H1 (cell line): ENCODE measurements at regions not wholly inside any gene's neighbourhood (a gene's known extent, or its start where the extent isn't known, plus 50 kb on each side); places are given as distances from the start of the nearest gene placed in this dataset.

Experiments used
- CTCF ChIA-PET: fragments of 300-600 bp; sonication (Branson Sonifier 250); formaldehyde crosslinking; loops from one replicate; lab custom pipeline; 2021; ENCODE audit not compliant: partially characterized antibody; lab: Charles Lee
- POLR2A ChIA-PET: fragments of 300-600 bp; sonication (Branson Sonifier 250); formaldehyde crosslinking; loops from one replicate; lab custom pipeline; 2021; ENCODE audit warnings: inconsistent platforms; ENCODE audit not compliant: partially characterized antibody; lab: Charles Lee
- DNase-seq, 2 experiments: peaks; one replicate each; pipeline versions ENCODE4 v3.0.0 to v3.0.0-alpha.2; 2010 to 2022; ENCODE audit warnings: low spot score in 2 of 2, low read depth in 1 of 2, mixed read lengths in 1 of 2
- FAIRE-seq: peaks from 2 replicates; lab custom pipeline; 2011; peaks lifted over from hg19 to GRCh38; lab: Jason Lieb, UNC
- H2AFZ ChIP-seq: 2 replicates; pipeline ENCODE4 v1.8.1; 2012; ENCODE audit warnings: low read length, inconsistent platforms
- H2AK5ac ChIP-seq: 2 replicates; pipeline ENCODE4 v1.6.1; 2013; ENCODE audit warnings: low read depth, low read length
- H2BK120ac ChIP-seq: replicated peaks from 2 replicates; pipeline ENCODE3; 2013; ENCODE audit warnings: low read depth, low read length, inconsistent platforms
- H2BK12ac ChIP-seq: 2 replicates; pipeline ENCODE4 v1.6.1; 2013; ENCODE audit warnings: low read depth, low read length
- H2BK15ac ChIP-seq: 2 replicates; pipeline ENCODE4 v1.6.1; 2013; ENCODE audit warnings: low read length
- H2BK20ac ChIP-seq: 2 replicates; pipeline ENCODE4 v1.6.1; 2013; ENCODE audit warnings: low read length
- H2BK5ac ChIP-seq: 2 replicates; pipeline ENCODE4 v1.6.1; 2013; ENCODE audit warnings: low read depth, low read length
- H3K14ac ChIP-seq: 2 replicates; pipeline ENCODE4 v1.6.1; 2013; ENCODE audit warnings: inconsistent platforms; ENCODE audit not compliant: insufficient read length
- H3K18ac ChIP-seq: 2 replicates; pipeline ENCODE4 v1.6.1; 2013; ENCODE audit warnings: low read length; ENCODE audit errors: extremely low read depth
- H3K23ac ChIP-seq: 2 replicates; pipeline ENCODE4 v1.6.1; 2013; ENCODE audit warnings: inconsistent platforms; ENCODE audit not compliant: insufficient read length
- H3K23me2 ChIP-seq: 2 replicates; pipeline ENCODE4 v1.6.1; 2013; ENCODE audit warnings: low read depth, low read length
- H3K27ac ChIP-seq: 2 replicates; pipeline ENCODE4 v1.6.1; 2011; ENCODE audit warnings: low read depth, low read length, inconsistent platforms
- H3K27me3 ChIP-seq, 4 experiments: replicated peaks in 1 of 4; 1 replicate in 1 of 4; 2 replicates in 3 of 4; pipeline versions ENCODE4 v1.6.1 to v1.8.1; 2011 to 2013; ENCODE audit warnings: low read length in 3 of 4, mild to moderate bottlenecking in 3 of 4, inconsistent platforms in 2 of 4, mixed read lengths in 2 of 4, moderate library complexity in 1 of 4; ENCODE audit not compliant: control insufficient read depth in 3 of 4, insufficient read depth in 3 of 4; ENCODE audit errors: extremely low read depth in 1 of 4
- H3K36me3 ChIP-seq, 4 experiments: 2 replicates each; pipeline versions ENCODE4 v1.6.1 to v1.8.1; 2011 to 2013; ENCODE audit warnings: mild to moderate bottlenecking in 4 of 4, low read length in 3 of 4, moderate library complexity in 2 of 4, control low read depth in 1 of 4, inconsistent platforms in 1 of 4; ENCODE audit not compliant: insufficient read depth in 4 of 4, control insufficient read depth in 2 of 4
- H3K4ac ChIP-seq: replicated peaks from 2 replicates; pipeline ENCODE3; 2013; ENCODE audit warnings: low read length, low read depth, mixed read lengths, inconsistent platforms; ENCODE audit not compliant: insufficient read length
- H3K4me1 ChIP-seq, 4 experiments: replicated peaks in 1 of 4; 1 replicate in 1 of 4; 2 replicates in 3 of 4; pipeline versions ENCODE4 v1.6.1 to v1.8.1; 2011 to 2013; ENCODE audit warnings: low read length in 3 of 4, inconsistent platforms in 2 of 4, mixed read lengths in 1 of 4; ENCODE audit not compliant: insufficient read depth in 4 of 4, control insufficient read depth in 3 of 4
- H3K4me2 ChIP-seq, 2 experiments: 2 replicates each; pipeline versions ENCODE4 v1.6.1 to v1.8.1; 2011 to 2013; ENCODE audit warnings: low read depth in 2 of 2, low read length in 2 of 2, control low read depth in 1 of 2, inconsistent platforms in 1 of 2, mild to moderate bottlenecking in 1 of 2; ENCODE audit not compliant: insufficient read depth in 1 of 2
- H3K4me3 ChIP-seq, 4 experiments: fragments of 200-600, 300-600 bp in 1 of 4; sonication (generic), shearing (Covaris generic), sonication (Bioruptor Twin) in 1 of 4; 2 replicates each; pipeline versions ENCODE4 v1.5.1 to v1.8.1; 2011 to 2016; ENCODE audit warnings: low read length in 4 of 4, low read depth in 3 of 4, control low read depth in 2 of 4, inconsistent platforms in 2 of 4, mild to moderate bottlenecking in 2 of 4, mixed read lengths in 1 of 4, moderate library complexity in 1 of 4; ENCODE audit not compliant: insufficient read depth in 2 of 4; ENCODE audit errors: extremely low read depth in 1 of 4
- H3K56ac ChIP-seq: replicated peaks from 2 replicates; pipeline ENCODE3; 2013; ENCODE audit warnings: low read depth, mild to moderate bottlenecking, mixed read lengths, low read length, inconsistent platforms; ENCODE audit not compliant: insufficient read length
- H3K79me1 ChIP-seq: 2 replicates; pipeline ENCODE4 v1.6.1; 2013; ENCODE audit warnings: low read depth, low read length, control low read depth
- H3K79me2 ChIP-seq, 2 experiments: 2 replicates each; pipeline versions ENCODE4 v1.6.1 to v1.8.1; 2012 to 2013; ENCODE audit warnings: low read length in 2 of 2, mild to moderate bottlenecking in 2 of 2, inconsistent platforms in 1 of 2; ENCODE audit not compliant: insufficient read depth in 2 of 2, control insufficient read depth in 1 of 2
- H3K9ac ChIP-seq, 4 experiments: replicated peaks in 1 of 4; 1 replicate in 1 of 4; 2 replicates in 3 of 4; pipeline versions ENCODE4 v1.6.1 to v1.8.1; 2011 to 2013; ENCODE audit warnings: low read depth in 3 of 4, low read length in 3 of 4, control low read depth in 2 of 4, mild to moderate bottlenecking in 2 of 4, moderate library complexity in 2 of 4, inconsistent platforms in 1 of 4; ENCODE audit errors: extremely low read depth in 1 of 4
- H3K9me3 ChIP-seq, 2 experiments: 2 replicates each; pipeline versions ENCODE4 v1.6.1 to v1.8.1; 2012 to 2013; ENCODE audit warnings: mild to moderate bottlenecking in 2 of 2, moderate library complexity in 2 of 2, control low read depth in 1 of 2, inconsistent platforms in 1 of 2, low read depth in 1 of 2, low read length in 1 of 2, mixed read lengths in 1 of 2; ENCODE audit not compliant: insufficient read depth in 2 of 2
- H4K20me1 ChIP-seq, 2 experiments: replicated peaks in 1 of 2; 2 replicates each; pipeline versions ENCODE3 to v1.8.1; 2011 to 2013; ENCODE audit warnings: inconsistent platforms in 2 of 2, low read length in 2 of 2, mild to moderate bottlenecking in 1 of 2; ENCODE audit not compliant: insufficient read depth in 2 of 2, control insufficient read depth in 1 of 2
- H4K5ac ChIP-seq: 2 replicates; pipeline ENCODE4 v1.6.1; 2013; ENCODE audit warnings: low read length, low read depth, mixed read lengths, inconsistent platforms; ENCODE audit not compliant: insufficient read length
- H4K8ac ChIP-seq: 2 replicates; pipeline ENCODE4 v1.8.0; 2013; ENCODE audit warnings: mild to moderate bottlenecking, moderate library complexity, low read length, inconsistent platforms; ENCODE audit not compliant: insufficient read depth; ENCODE audit errors: extremely low read depth
- H4K91ac ChIP-seq: replicated peaks from 2 replicates; pipeline ENCODE3; 2013; ENCODE audit warnings: low read length, mixed read lengths, inconsistent platforms; ENCODE audit not compliant: insufficient read length
- ASH2L ChIP-seq: fragments of 200-600, 300-600 bp; sonication (generic); IDR thresholded peaks from one replicate; pipeline ENCODE4 v1.7.1; 2017; ENCODE audit warnings: low read length
- BRCA1 ChIP-seq: IDR thresholded peaks from 2 replicates; pipeline ENCODE4 v1.6.1; 2012; ENCODE audit warnings: low read depth, low read length, improper control_type of control experiment
- EP300 ChIP-seq, 2 experiments: IDR thresholded peaks; 1 replicate in 1 of 2; 2 replicates in 1 of 2; pipeline ENCODE4 v1.6.1; 2011 to 2012; ENCODE audit warnings: low read depth in 2 of 2, low read length in 2 of 2, mild to moderate bottlenecking in 2 of 2, borderline replicate concordance in 1 of 2, inconsistent platforms in 1 of 2, moderate library complexity in 1 of 2
- GABPA ChIP-seq: IDR thresholded peaks from 2 replicates; pipeline ENCODE4 v1.6.1; 2011; ENCODE audit warnings: mild to moderate bottlenecking, low read length, moderate library complexity, borderline replicate concordance; ENCODE audit not compliant: insufficient read depth
- GTF2F1 ChIP-seq: IDR thresholded peaks from 2 replicates; pipeline ENCODE4 v1.6.1; 2012; ENCODE audit warnings: low read depth, low read length, improper control_type of control experiment, borderline replicate concordance
- HDAC6 ChIP-seq: IDR thresholded peaks from one replicate; pipeline ENCODE4 v1.7.1; 2012; ENCODE audit warnings: low read depth, mild to moderate bottlenecking, inconsistent platforms, low read length, moderate library complexity
- KDM4A ChIP-seq: IDR thresholded peaks from one replicate; pipeline ENCODE4 v1.7.1; 2012; ENCODE audit warnings: low read depth, mild to moderate bottlenecking, moderate library complexity, low read length, inconsistent platforms; ENCODE audit not compliant: severe bottlenecking
- POLR2A ChIP-seq, 2 experiments: IDR thresholded peaks; 1 replicate in 1 of 2; 2 replicates in 1 of 2; pipeline ENCODE4 v1.6.1; 2011; ENCODE audit warnings: low read depth in 2 of 2, low read length in 2 of 2, mild to moderate bottlenecking in 2 of 2; ENCODE audit errors: control extremely low read depth in 1 of 2
- RAD21 ChIP-seq, 2 experiments: IDR thresholded peaks in 1 of 2; conservative IDR thresholded peaks in 1 of 2; 2 replicates each; pipeline ENCODE4 v1.6.1; 2011; ENCODE audit warnings: low read depth in 2 of 2, low read length in 2 of 2, improper control_type of control experiment in 1 of 2, inconsistent platforms in 1 of 2, mild to moderate bottlenecking in 1 of 2, moderate library complexity in 1 of 2
- SAP30 ChIP-seq: fragments of 300-600 bp; sonication (generic); IDR thresholded peaks from 2 replicates; pipeline ENCODE4 v1.7.1; 2012; ENCODE audit warnings: low read length, moderate library complexity, mild to moderate bottlenecking, inconsistent platforms; ENCODE audit not compliant: insufficient read depth, insufficient replicate concordance
- SIN3A ChIP-seq, 2 experiments: IDR thresholded peaks in 1 of 2; conservative IDR thresholded peaks in 1 of 2; 2 replicates each; pipeline ENCODE4 v1.6.1; 2011 to 2012; ENCODE audit warnings: low read length in 2 of 2, improper control_type of control experiment in 1 of 2, low read depth in 1 of 2, mild to moderate bottlenecking in 1 of 2
- SP2 ChIP-seq: IDR thresholded peaks from 2 replicates; pipeline ENCODE4 v1.6.1; 2012; ENCODE audit warnings: mild to moderate bottlenecking, low read length, inconsistent platforms
- YY1 ChIP-seq: IDR thresholded peaks from 2 replicates; pipeline ENCODE4 v1.6.1; 2011; ENCODE audit warnings: low read depth, mild to moderate bottlenecking, low read length
- WGBS, 2 experiments: shearing (Covaris generic) in 1 of 2; methylation state at CpG; one replicate each; pipeline versions ENCODE4 v1.1.6 to v1.1.7; 2013 to 2015; ENCODE audit warnings: low lambda C conversion rate in 2 of 2, mixed read lengths in 2 of 2, inconsistent platforms in 1 of 2, low coverage in 1 of 2, missing lambda C conversion rate in 1 of 2; ENCODE audit not compliant: insufficient replicate concordance in 2 of 2, insufficient coverage in 1 of 2, insufficient read length in 1 of 2; ENCODE audit errors: extremely low coverage in 1 of 2, missing lambda C conversion rate in 1 of 2; 5-methylcytosine and 5-hydroxymethylcytosine counted together

GRCh38 chr14:34137001-34137745 lies 186.3 kb upstream of the EGLN3 start:
- no peak overlapping the region for H3K23ac ChIP-seq
- no peak overlapping the region for H4K5ac ChIP-seq
- H3K79me2 ChIP-seq, result no peaks in the 10 kb centered on the region
- H3K14ac ChIP-seq, result no peak overlapping the region
- H3K23me2 ChIP-seq, result no peaks in the 10 kb centered on the region
- no peak overlapping the region for H3K56ac ChIP-seq
- POLR2A ChIA-PET, result no interaction called here
- no peaks in the 10 kb centered on the region for H3K27me3 ChIP-seq
- no peak overlapping the region for H4K91ac ChIP-seq
- no peak overlapping the region for H3K27ac ChIP-seq
- DNase-seq (no peak), FAIRE-seq (no peak)
- no peak overlapping the region for H3K4ac ChIP-seq
- no peaks in the 10 kb centered on the region for H3K79me1 ChIP-seq
- peaks cover 0 to 5% (median 0%) of the 10 kb centered on the region in 4 experiments; a peak in 1 of 7 replicates for H3K4me1 ChIP-seq
- no peak overlapping the region for H2BK120ac ChIP-seq
- no peaks in the 10 kb centered on the region for H4K20me1 ChIP-seq
- no peak overlapping the region for H4K8ac ChIP-seq
- H3K18ac ChIP-seq, result no peak overlapping the region
- H2BK5ac ChIP-seq, result no peak overlapping the region
- no peak overlapping the region for H2BK20ac ChIP-seq
- 92% methylated on average over 2 of the region's 3 CpGs; no CpG with 5 or more reads in 1 of the 2 experiments for WGBS, 2 experiments
- no peak overlapping the region for H3K4me3 ChIP-seq
- no peak overlapping the region for H2AFZ ChIP-seq
- no peak overlapping the region for H3K4me2 ChIP-seq
- H3K9ac ChIP-seq, result no peak overlapping the region
- no peaks in the 10 kb centered on the region; a peak in 1 of 4 replicates for H3K9me3 ChIP-seq
- H3K36me3 ChIP-seq, result no peaks in the 10 kb centered on the region
- CTCF ChIA-PET, result interaction anchor here (0.7 to 2.1 kb wide), 4 partner anchors 15 to 294 kb away, joined by 3 to 4 read pairs (median 4); no protein-coding TSS in a partner anchor
- no peak overlapping the region for H2BK15ac ChIP-seq
- no peak overlapping the region for H2BK12ac ChIP-seq
- H2AK5ac ChIP-seq, result no peak overlapping the region
- TF ChIP-seq SP2 (no peak), SIN3A (conservative IDR thresholded peaks at IDR 0.05 in 1 of 2, IDR thresholded peaks at IDR 0.05 in 1 of 2; ENCODE audit: low read depth in 1 of 2, low read length in 2 of 2) (no peak), KDM4A (no peak), GTF2F1 (no peak), YY1 (no peak), HDAC6 (no peak), SAP30 (no peak), ASH2L (no peak), BRCA1 (no peak), RAD21 (IDR thresholded peaks at IDR 0.05 in 1 of 2, conservative IDR thresholded peaks at IDR 0.05 in 1 of 2; ENCODE audit: low read depth in 2 of 2, low read length in 2 of 2) (no peak), EP300 (IDR thresholded peaks at IDR 0.05; ENCODE audit: borderline replicate concordance in 1 of 2, low read depth in 2 of 2, low read length in 2 of 2) (no peak), POLR2A (IDR thresholded peaks at IDR 0.05; ENCODE audit: control extremely low read depth in 1 of 2, low read depth in 2 of 2, low read length in 2 of 2) (no peak), GABPA (no peak)
